Astrocyte (in vitro differentiated cells and primary cell): ENCODE measurements at regions not wholly inside any gene's neighbourhood (a gene's known extent, or its start where the extent isn't known, plus 50 kb on each side); places are given as distances from the start of the nearest gene placed in this dataset.

ENCODE experiments used
- DNase-seq: peaks from one replicate; pipeline ENCODE4 v3.0.0-alpha.2; 2010; ENCODE audit warnings: low read depth
- FAIRE-seq: peaks from 2 replicates; lab custom pipeline; 2011; peaks lifted over from hg19 to GRCh38; lab: Jason Lieb, UNC
- H2AFZ ChIP-seq: 2 replicates; pipeline ENCODE4 v1.6.0; 2012; ENCODE audit warnings: low read depth, low read length, inconsistent platforms
- H3K27ac ChIP-seq: 2 replicates; pipeline ENCODE4 v1.5.1; 2011; ENCODE audit warnings: low read depth, low read length, inconsistent platforms
- H3K27me3 ChIP-seq: 2 replicates; pipeline ENCODE4 v1.6.0; 2011; ENCODE audit warnings: low read length, inconsistent platforms; ENCODE audit not compliant: insufficient read depth
- H3K36me3 ChIP-seq: 2 replicates; pipeline ENCODE4 v1.5.1; 2011; ENCODE audit warnings: low read length, inconsistent platforms; ENCODE audit not compliant: insufficient read depth
- H3K4me1 ChIP-seq: 2 replicates; pipeline ENCODE4 v1.5.1; 2011; ENCODE audit warnings: low read length, inconsistent platforms; ENCODE audit not compliant: insufficient read depth
- H3K4me2 ChIP-seq: 2 replicates; pipeline ENCODE4 v1.6.0; 2012; ENCODE audit warnings: low read length, inconsistent platforms
- H3K4me3 ChIP-seq: 2 replicates; pipeline ENCODE4 v1.5.1; 2011; ENCODE audit warnings: low read depth, mild to moderate bottlenecking, low read length, inconsistent platforms; ENCODE audit not compliant: insufficient read depth
- H3K79me2 ChIP-seq: 2 replicates; pipeline ENCODE4 v1.6.0; 2012; ENCODE audit warnings: mild to moderate bottlenecking, low read length, inconsistent platforms; ENCODE audit not compliant: insufficient read depth
- H3K9ac ChIP-seq: 2 replicates; pipeline ENCODE4 v1.6.0; 2012; ENCODE audit warnings: mild to moderate bottlenecking, low read length, inconsistent platforms
- H3K9me3 ChIP-seq: 2 replicates; pipeline ENCODE4 v1.5.1; 2012; ENCODE audit warnings: low read depth, mild to moderate bottlenecking, low read length, inconsistent platforms; ENCODE audit not compliant: insufficient read depth
- H4K20me1 ChIP-seq: 2 replicates; pipeline ENCODE4 v1.6.0; 2012; ENCODE audit warnings: low read length, inconsistent platforms; ENCODE audit not compliant: insufficient read depth
- H3K27ac Mint-ChIP-seq: one replicate; pipeline ENCODE4 v1.8.0; 2021; ENCODE audit warnings: mild to moderate bottlenecking, mixed read lengths; ENCODE audit not compliant: unreplicated experiment
- H3K27me3 Mint-ChIP-seq: one replicate; pipeline ENCODE4 v1.8.0; 2021; ENCODE audit warnings: low read depth, mixed read lengths; ENCODE audit not compliant: unreplicated experiment
- H3K36me3 Mint-ChIP-seq: one replicate; pipeline ENCODE4 v1.8.0; 2021; ENCODE audit warnings: low read depth, mixed read lengths; ENCODE audit not compliant: unreplicated experiment
- H3K4me1 Mint-ChIP-seq: one replicate; pipeline ENCODE4 v1.8.0; 2021; ENCODE audit warnings: low read depth, mixed read lengths; ENCODE audit not compliant: unreplicated experiment
- H3K4me3 Mint-ChIP-seq: one replicate; pipeline ENCODE4 v1.8.0; 2021; ENCODE audit warnings: mild to moderate bottlenecking, moderate library complexity, mixed read lengths; ENCODE audit not compliant: unreplicated experiment
- H3K9me3 Mint-ChIP-seq: one replicate; pipeline ENCODE4 v1.8.0; 2021; ENCODE audit warnings: mild to moderate bottlenecking, mixed read lengths; ENCODE audit not compliant: unreplicated experiment
- EZH2 ChIP-seq: IDR thresholded peaks from 2 replicates; pipeline ENCODE4 v1.6.1; 2012; ENCODE audit warnings: mild to moderate bottlenecking, low read length, inconsistent platforms; ENCODE audit not compliant: insufficient read depth
- TF ChIP-seq, protein P1 (sequence below): IDR thresholded peaks from 2 replicates; pipeline ENCODE4 v1.5.1; 2011; ENCODE audit warnings: low read depth, mild to moderate bottlenecking, inconsistent platforms, low read length, moderate library complexity; ENCODE audit not compliant: insufficient read depth

DNA sequence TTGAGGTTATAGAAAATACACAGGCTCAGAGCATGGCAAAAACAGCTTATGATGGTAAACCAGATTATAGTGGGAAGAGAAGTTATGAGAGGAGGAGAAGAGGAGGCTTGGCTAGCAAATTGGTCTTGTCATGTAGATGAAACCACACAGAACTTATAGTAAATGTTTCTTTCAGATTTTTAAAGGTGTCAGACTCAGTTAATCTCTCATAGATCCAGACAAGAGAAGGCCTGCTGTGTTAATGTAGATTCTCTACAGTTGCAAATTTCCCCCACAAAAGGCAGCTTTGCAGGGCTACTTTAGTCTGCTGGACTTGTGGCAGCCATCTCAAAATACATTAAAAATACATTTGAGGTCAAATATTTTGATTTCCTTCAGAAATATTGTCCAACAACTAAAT, 1731.7 kb downstream of the ARAP2 start:
- Mint-ChIP-seq H3K4me3 (no peak overlapping the region), H3K36me3 (no peaks in the 10 kb centered on the region), H3K27me3 (no peaks in the 10 kb centered on the region), H3K4me1 (no peaks in the 10 kb centered on the region), H3K9me3 (peaks cover 5% of the 10 kb centered on the region), H3K27ac (no peak overlapping the region)
- DNase-seq: no peak
- Histone ChIP-seq H2AFZ (no peak overlapping the region), H3K4me1 (no peaks in the 10 kb centered on the region), H3K36me3 (no peaks in the 10 kb centered on the region), H3K4me3 (no peak overlapping the region), H3K79me2 (no peaks in the 10 kb centered on the region), H3K27me3 (no peaks in the 10 kb centered on the region), H4K20me1 (no peaks in the 10 kb centered on the region), H3K9me3 (peaks cover 3% of the 10 kb centered on the region), H3K4me2 (no peak overlapping the region), H3K27ac (no peak overlapping the region), H3K9ac (no peak overlapping the region)
- TF ChIP-seq, protein P1, sequence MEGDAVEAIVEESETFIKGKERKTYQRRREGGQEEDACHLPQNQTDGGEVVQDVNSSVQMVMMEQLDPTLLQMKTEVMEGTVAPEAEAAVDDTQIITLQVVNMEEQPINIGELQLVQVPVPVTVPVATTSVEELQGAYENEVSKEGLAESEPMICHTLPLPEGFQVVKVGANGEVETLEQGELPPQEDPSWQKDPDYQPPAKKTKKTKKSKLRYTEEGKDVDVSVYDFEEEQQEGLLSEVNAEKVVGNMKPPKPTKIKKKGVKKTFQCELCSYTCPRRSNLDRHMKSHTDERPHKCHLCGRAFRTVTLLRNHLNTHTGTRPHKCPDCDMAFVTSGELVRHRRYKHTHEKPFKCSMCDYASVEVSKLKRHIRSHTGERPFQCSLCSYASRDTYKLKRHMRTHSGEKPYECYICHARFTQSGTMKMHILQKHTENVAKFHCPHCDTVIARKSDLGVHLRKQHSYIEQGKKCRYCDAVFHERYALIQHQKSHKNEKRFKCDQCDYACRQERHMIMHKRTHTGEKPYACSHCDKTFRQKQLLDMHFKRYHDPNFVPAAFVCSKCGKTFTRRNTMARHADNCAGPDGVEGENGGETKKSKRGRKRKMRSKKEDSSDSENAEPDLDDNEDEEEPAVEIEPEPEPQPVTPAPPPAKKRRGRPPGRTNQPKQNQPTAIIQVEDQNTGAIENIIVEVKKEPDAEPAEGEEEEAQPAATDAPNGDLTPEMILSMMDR: no peak
- no peak for TF ChIP-seq EZH2
- no peak for FAIRE-seq

DNA sequence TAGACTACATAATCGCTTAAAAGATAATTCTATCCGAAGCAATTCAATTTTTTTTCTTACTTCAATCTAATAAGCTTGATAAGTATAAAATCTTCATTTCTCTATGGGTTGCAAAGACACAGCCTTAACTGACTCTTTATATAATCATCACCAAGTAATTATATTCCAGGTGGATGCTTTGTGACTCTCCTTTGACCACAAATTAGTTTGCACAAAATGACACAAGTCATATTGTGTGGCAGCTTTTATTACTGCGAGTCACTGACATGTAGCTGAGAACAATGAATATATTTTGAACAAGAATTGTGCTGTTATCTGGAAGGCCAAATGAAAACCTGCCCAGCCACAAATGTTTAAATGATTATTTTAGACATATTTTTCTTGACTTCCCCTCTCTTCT, 1727.8 kb downstream of the ARAP2 start:
- Mint-ChIP-seq H3K4me3 (no peak overlapping the region), H3K36me3 (no peaks in the 10 kb centered on the region), H3K9me3 (peaks cover 3% of the 10 kb centered on the region), H3K4me1 (no peaks in the 10 kb centered on the region), H3K27ac (no peak overlapping the region), H3K27me3 (no peaks in the 10 kb centered on the region)
- Histone ChIP-seq H3K4me1 (no peaks in the 10 kb centered on the region), H3K79me2 (no peaks in the 10 kb centered on the region), H3K27ac (no peak overlapping the region), H3K27me3 (no peaks in the 10 kb centered on the region), H3K9me3 (peaks cover 3% of the 10 kb centered on the region), H4K20me1 (no peaks in the 10 kb centered on the region), H3K4me2 (no peak overlapping the region), H3K36me3 (no peaks in the 10 kb centered on the region), H2AFZ (no peak overlapping the region), H3K4me3 (no peak overlapping the region), H3K9ac (no peak overlapping the region)
- no peak for DNase-seq
- FAIRE-seq: no peak
- TF ChIP-seq EZH2: no peak
- TF ChIP-seq, protein P1: no peak

GRCh38 chr4:34534916-34535315, 1709.4 kb downstream of the ARAP2 start:
- Histone ChIP-seq H3K4me1 (no peaks in the 10 kb centered on the region), H3K36me3 (no peaks in the 10 kb centered on the region), H3K27ac (no peak overlapping the region), H3K4me2 (no peak overlapping the region), H2AFZ (no peak overlapping the region), H3K79me2 (no peaks in the 10 kb centered on the region), H3K27me3 (no peaks in the 10 kb centered on the region), H3K9ac (no peak overlapping the region), H4K20me1 (no peaks in the 10 kb centered on the region), H3K4me3 (no peak overlapping the region), H3K9me3 (no peaks in the 10 kb centered on the region)
- H3K27me3 Mint-ChIP-seq: no peaks in the 10 kb centered on the region
- TF ChIP-seq, protein P1: no peak
- TF ChIP-seq EZH2: no peak
- H3K27ac Mint-ChIP-seq: no peak overlapping the region
- DNase-seq: no peak
- FAIRE-seq: no peak
- H3K36me3 Mint-ChIP-seq: no peaks in the 10 kb centered on the region
- H3K4me1 Mint-ChIP-seq: no peaks in the 10 kb centered on the region
- no peaks in the 10 kb centered on the region for H3K9me3 Mint-ChIP-seq
- no peak overlapping the region for H3K4me3 Mint-ChIP-seq
